Astrocyte (in vitro differentiated cells and primary cell): ENCODE measurements at regions not wholly inside any gene's neighbourhood (a gene's known extent, or its start where the extent isn't known, plus 50 kb on each side); places are given as distances from the start of the nearest gene placed in this dataset.

Source experiments
- CTCF ChIP-seq: IDR thresholded peaks from 2 replicates; pipeline ENCODE4 v1.5.1; 2011; ENCODE audit warnings: low read depth, mild to moderate bottlenecking, inconsistent platforms, low read length, moderate library complexity; ENCODE audit not compliant: insufficient read depth
- EZH2 ChIP-seq: IDR thresholded peaks from 2 replicates; pipeline ENCODE4 v1.6.1; 2012; ENCODE audit warnings: mild to moderate bottlenecking, low read length, inconsistent platforms; ENCODE audit not compliant: insufficient read depth

- TF ChIP-seq CTCF (no peak), EZH2 (no peak)
Observed at GRCh38 chr11:79691445-79691844, 250.6 kb upstream of the TENM4 start.
